ENCODE measurements at regions not wholly inside any gene's neighbourhood (a gene's known extent, or its start where the extent isn't known, plus 50 kb on each side); places are given as distances from the start of the nearest gene placed in this dataset.

DNA sequence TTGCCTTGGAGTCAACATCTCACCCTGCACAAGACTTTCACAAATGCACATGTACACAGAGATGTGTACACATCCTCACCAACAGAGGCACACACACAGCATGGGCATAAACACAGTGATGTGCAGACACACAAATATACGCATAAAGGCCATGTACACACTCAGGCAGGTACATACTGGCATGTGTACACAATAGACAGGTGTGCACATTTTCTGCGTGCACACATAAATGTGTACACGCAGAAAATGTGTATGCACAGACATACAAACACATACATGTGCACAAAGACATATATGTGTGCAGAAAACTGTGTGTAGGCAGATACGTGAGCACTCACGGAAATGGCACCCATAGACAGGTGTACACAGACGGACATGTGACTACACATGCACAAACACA lies 85.3 kb upstream of the ZBTB40 start:
- TF ChIP-seq CTCF (IDR thresholded peaks at IDR 0.05) (no peak), EZH2 (IDR thresholded peaks at IDR 0.05) (no peak)

All from neural progenitor cell (in vitro differentiated cells).